ENCODE measurements at regions not wholly inside any gene's neighbourhood (a gene's known extent, or its start where the extent isn't known, plus 50 kb on each side); places are given as distances from the start of the nearest gene placed in this dataset.

DNA sequence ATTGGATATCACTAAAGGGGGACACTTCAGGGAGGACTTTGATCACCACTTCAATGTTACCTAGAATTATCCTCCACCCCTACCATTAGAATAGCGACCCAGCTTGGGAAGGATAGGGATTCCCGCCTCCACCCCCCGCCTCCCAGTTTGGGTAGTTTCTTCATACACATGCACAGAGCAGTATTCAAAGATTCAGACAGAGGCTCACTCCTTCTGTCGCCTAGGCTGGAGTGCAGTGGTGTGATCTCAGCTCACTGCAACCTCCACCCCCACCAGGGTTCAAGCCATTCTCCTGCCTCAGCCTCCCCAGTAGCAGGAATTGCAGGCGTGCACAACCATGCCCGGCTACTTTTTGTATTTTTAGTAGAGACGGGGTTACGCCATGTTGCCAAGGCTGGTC is 1166.1 kb downstream of the TYW1 start:
- TF ChIP-seq RAD21 (IDR thresholded peaks at IDR 0.05) (no peak), MAX (IDR thresholded peaks at IDR 0.05) (no peak), TAF1 (conservative IDR thresholded peaks at IDR 0.05) (no peak), SP1 (IDR thresholded peaks at IDR 0.05) (no peak), EGR1 (IDR thresholded peaks at IDR 0.05; ENCODE audit: low read depth in 2 of 2) (no peak), YY1 (IDR thresholded peaks at IDR 0.05) (no peak), HNF4A (conservative IDR thresholded peaks at IDR 0.05) (no peak), HNF4G (IDR thresholded peaks at IDR 0.05) (no peak), GABPA (IDR thresholded peaks at IDR 0.05 in 1 of 2, conservative IDR thresholded peaks at IDR 0.05 in 1 of 2) (no peak), JUND (IDR thresholded peaks at IDR 0.05) (no peak)
- TF ChIP-seq, protein P1, sequence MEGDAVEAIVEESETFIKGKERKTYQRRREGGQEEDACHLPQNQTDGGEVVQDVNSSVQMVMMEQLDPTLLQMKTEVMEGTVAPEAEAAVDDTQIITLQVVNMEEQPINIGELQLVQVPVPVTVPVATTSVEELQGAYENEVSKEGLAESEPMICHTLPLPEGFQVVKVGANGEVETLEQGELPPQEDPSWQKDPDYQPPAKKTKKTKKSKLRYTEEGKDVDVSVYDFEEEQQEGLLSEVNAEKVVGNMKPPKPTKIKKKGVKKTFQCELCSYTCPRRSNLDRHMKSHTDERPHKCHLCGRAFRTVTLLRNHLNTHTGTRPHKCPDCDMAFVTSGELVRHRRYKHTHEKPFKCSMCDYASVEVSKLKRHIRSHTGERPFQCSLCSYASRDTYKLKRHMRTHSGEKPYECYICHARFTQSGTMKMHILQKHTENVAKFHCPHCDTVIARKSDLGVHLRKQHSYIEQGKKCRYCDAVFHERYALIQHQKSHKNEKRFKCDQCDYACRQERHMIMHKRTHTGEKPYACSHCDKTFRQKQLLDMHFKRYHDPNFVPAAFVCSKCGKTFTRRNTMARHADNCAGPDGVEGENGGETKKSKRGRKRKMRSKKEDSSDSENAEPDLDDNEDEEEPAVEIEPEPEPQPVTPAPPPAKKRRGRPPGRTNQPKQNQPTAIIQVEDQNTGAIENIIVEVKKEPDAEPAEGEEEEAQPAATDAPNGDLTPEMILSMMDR (IDR thresholded peaks at IDR 0.05; ENCODE audit: low read depth, low read length, missing input control), result no peak
- TF ChIP-seq, protein P2, sequence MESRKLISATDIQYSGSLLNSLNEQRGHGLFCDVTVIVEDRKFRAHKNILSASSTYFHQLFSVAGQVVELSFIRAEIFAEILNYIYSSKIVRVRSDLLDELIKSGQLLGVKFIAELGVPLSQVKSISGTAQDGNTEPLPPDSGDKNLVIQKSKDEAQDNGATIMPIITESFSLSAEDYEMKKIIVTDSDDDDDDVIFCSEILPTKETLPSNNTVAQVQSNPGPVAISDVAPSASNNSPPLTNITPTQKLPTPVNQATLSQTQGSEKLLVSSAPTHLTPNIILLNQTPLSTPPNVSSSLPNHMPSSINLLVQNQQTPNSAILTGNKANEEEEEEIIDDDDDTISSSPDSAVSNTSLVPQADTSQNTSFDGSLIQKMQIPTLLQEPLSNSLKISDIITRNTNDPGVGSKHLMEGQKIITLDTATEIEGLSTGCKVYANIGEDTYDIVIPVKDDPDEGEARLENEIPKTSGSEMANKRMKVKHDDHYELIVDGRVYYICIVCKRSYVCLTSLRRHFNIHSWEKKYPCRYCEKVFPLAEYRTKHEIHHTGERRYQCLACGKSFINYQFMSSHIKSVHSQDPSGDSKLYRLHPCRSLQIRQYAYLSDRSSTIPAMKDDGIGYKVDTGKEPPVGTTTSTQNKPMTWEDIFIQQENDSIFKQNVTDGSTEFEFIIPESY (IDR thresholded peaks at IDR 0.05), result no peak
